Testis (tissue), 2 donors: ENCODE measurements at regions not wholly inside any gene's neighbourhood (a gene's known extent, or its start where the extent isn't known, plus 50 kb on each side); places are given as distances from the start of the nearest gene placed in this dataset.

Experiments used
- POLR2A ChIP-seq: fragments of 450-650 bp; IDR thresholded peaks from one replicate; pipeline ENCODE4 v1.6.1; 2017; ENCODE audit warnings: antibody characterized with exemption, mild to moderate bottlenecking, moderate library complexity
- TF ChIP-seq, protein P1 (sequence below), 3 experiments: fragments of 450-650 bp in 2 of 3; fragments of 200-600 bp in 1 of 3; sonication (generic) in 1 of 3; IDR thresholded peaks; one replicate each; pipeline ENCODE4 v1.5.1; 2016 to 2019; ENCODE audit warnings: antibody characterized with exemption in 3 of 3, mild to moderate bottlenecking in 2 of 3, moderate library complexity in 1 of 3

DNA sequence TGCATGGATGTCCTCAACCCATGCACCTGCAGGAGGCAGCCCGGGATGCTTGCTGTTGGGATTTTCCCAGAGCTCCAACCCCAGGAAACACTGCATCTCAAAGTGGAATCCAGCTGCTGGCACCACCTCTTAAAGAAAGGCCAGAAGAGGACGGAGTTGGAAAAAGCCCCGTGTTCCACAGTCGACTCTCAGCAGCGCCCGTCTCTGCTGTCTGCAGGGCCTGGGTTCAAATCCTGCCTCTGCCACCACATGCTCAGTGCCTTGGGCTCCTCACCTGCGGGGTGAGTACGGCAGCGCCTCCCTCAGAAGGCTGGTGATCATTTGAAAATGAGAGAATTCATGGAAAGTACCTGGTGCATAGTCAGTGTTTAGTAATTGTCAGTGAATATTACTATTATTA is 65.6 kb upstream of the ZNF716 start:
- TF ChIP-seq, protein P1, sequence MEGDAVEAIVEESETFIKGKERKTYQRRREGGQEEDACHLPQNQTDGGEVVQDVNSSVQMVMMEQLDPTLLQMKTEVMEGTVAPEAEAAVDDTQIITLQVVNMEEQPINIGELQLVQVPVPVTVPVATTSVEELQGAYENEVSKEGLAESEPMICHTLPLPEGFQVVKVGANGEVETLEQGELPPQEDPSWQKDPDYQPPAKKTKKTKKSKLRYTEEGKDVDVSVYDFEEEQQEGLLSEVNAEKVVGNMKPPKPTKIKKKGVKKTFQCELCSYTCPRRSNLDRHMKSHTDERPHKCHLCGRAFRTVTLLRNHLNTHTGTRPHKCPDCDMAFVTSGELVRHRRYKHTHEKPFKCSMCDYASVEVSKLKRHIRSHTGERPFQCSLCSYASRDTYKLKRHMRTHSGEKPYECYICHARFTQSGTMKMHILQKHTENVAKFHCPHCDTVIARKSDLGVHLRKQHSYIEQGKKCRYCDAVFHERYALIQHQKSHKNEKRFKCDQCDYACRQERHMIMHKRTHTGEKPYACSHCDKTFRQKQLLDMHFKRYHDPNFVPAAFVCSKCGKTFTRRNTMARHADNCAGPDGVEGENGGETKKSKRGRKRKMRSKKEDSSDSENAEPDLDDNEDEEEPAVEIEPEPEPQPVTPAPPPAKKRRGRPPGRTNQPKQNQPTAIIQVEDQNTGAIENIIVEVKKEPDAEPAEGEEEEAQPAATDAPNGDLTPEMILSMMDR (IDR thresholded peaks at IDR 0.05), result no peak
- TF ChIP-seq POLR2A, result no peak
